ENCODE measurements at regions not wholly inside any gene's neighbourhood (a gene's known extent, or its start where the extent isn't known, plus 50 kb on each side); places are given as distances from the start of the nearest gene placed in this dataset.

GRCh38 chr16:74053312-74053711 lies 243.3 kb upstream of the PSMD7 start:
- Histone ChIP-seq H3K36me3 (replicated peaks; ENCODE audit: control insufficient read depth, insufficient read depth, low read length) (no peaks in the 10 kb centered on the region), H3K4me3 (ENCODE audit: insufficient read depth, low read depth, low read length) (no peak overlapping the region), H3K27me3 (ENCODE audit: control insufficient read depth, insufficient read depth, low read length) (no peaks in the 10 kb centered on the region)
- DNase-seq, result no peak

GRCh38 chr16:74052016-74052415 lies 244.6 kb upstream of the PSMD7 start:
- no peaks in the 10 kb centered on the region for H3K36me3 ChIP-seq (replicated peaks; ENCODE audit: control insufficient read depth, insufficient read depth, low read length)
- no peaks in the 10 kb centered on the region for H3K27me3 ChIP-seq (ENCODE audit: control insufficient read depth, insufficient read depth, low read length)
- no peak for DNase-seq
- H3K4me3 ChIP-seq (ENCODE audit: insufficient read depth, low read depth, low read length), result no peak overlapping the region

- Histone ChIP-seq H3K36me3 (replicated peaks; ENCODE audit: control insufficient read depth, insufficient read depth, low read length) (no peaks in the 10 kb centered on the region), H3K27me3 (ENCODE audit: control insufficient read depth, insufficient read depth, low read length) (no peaks in the 10 kb centered on the region), H3K4me3 (ENCODE audit: insufficient read depth, low read depth, low read length) (no peak overlapping the region)
- DNase-seq, result no peak
Observed at GRCh38 chr16:74049027-74049426, 247.6 kb upstream of the PSMD7 start.

- H3K36me3 ChIP-seq (replicated peaks; ENCODE audit: control insufficient read depth, insufficient read depth, low read length), result no peaks in the 10 kb centered on the region
- no peak for DNase-seq
- H3K27me3 ChIP-seq (ENCODE audit: control insufficient read depth, insufficient read depth, low read length), result no peaks in the 10 kb centered on the region
- H3K4me3 ChIP-seq (ENCODE audit: insufficient read depth, low read depth, low read length), result no peak overlapping the region
Observed at GRCh38 chr16:74046524-74046923, 250.1 kb upstream of the PSMD7 start.

GRCh38 chr16:74045513-74045912 lies 251.1 kb upstream of the PSMD7 start:
- Histone ChIP-seq H3K27me3 (ENCODE audit: control insufficient read depth, insufficient read depth, low read length) (no peaks in the 10 kb centered on the region), H3K4me3 (ENCODE audit: insufficient read depth, low read depth, low read length) (no peak overlapping the region), H3K36me3 (replicated peaks; ENCODE audit: control insufficient read depth, insufficient read depth, low read length) (no peaks in the 10 kb centered on the region)
- no peak for DNase-seq

- Histone ChIP-seq H3K27me3 (ENCODE audit: control insufficient read depth, insufficient read depth, low read length) (no peaks in the 10 kb centered on the region), H3K36me3 (replicated peaks; ENCODE audit: control insufficient read depth, insufficient read depth, low read length) (no peaks in the 10 kb centered on the region), H3K4me3 (ENCODE audit: insufficient read depth, low read depth, low read length) (no peak overlapping the region)
- DNase-seq, result peak; percentile 33
Observed at GRCh38 chr16:74035816-74036215, 260.8 kb upstream of the PSMD7 start.

- Histone ChIP-seq H3K4me3 (ENCODE audit: insufficient read depth, low read depth, low read length) (no peak overlapping the region), H3K36me3 (replicated peaks; ENCODE audit: control insufficient read depth, insufficient read depth, low read length) (no peaks in the 10 kb centered on the region), H3K27me3 (ENCODE audit: control insufficient read depth, insufficient read depth, low read length) (no peaks in the 10 kb centered on the region)
- DNase-seq, result peak; percentile 32
Observed at GRCh38 chr16:74034862-74035261, 261.8 kb upstream of the PSMD7 start.

GRCh38 chr16:74034200-74034599 lies 262.4 kb upstream of the PSMD7 start:
- H3K4me3 ChIP-seq (ENCODE audit: insufficient read depth, low read depth, low read length), result no peak overlapping the region
- no peaks in the 10 kb centered on the region for H3K27me3 ChIP-seq (ENCODE audit: control insufficient read depth, insufficient read depth, low read length)
- H3K36me3 ChIP-seq (replicated peaks; ENCODE audit: control insufficient read depth, insufficient read depth, low read length), result no peaks in the 10 kb centered on the region
- no peak for DNase-seq

GRCh38 chr16:74033441-74033995 lies 263.1 kb upstream of the PSMD7 start:
- Histone ChIP-seq H3K36me3 (replicated peaks; ENCODE audit: control insufficient read depth, insufficient read depth, low read length) (no peaks in the 10 kb centered on the region), H3K4me3 (ENCODE audit: insufficient read depth, low read depth, low read length) (no peak overlapping the region), H3K27me3 (ENCODE audit: control insufficient read depth, insufficient read depth, low read length) (no peaks in the 10 kb centered on the region)
- DNase-seq, result no peak

- DNase-seq, result no peak
- Histone ChIP-seq H3K36me3 (replicated peaks; ENCODE audit: control insufficient read depth, insufficient read depth, low read length) (no peaks in the 10 kb centered on the region), H3K27me3 (ENCODE audit: control insufficient read depth, insufficient read depth, low read length) (no peaks in the 10 kb centered on the region), H3K4me3 (ENCODE audit: insufficient read depth, low read depth, low read length) (no peak overlapping the region)
Observed at GRCh38 chr16:74031551-74031950, 265.1 kb upstream of the PSMD7 start.

- DNase-seq, result no peak
- no peak overlapping the region for H3K4me3 ChIP-seq (ENCODE audit: insufficient read depth, low read depth, low read length)
- H3K36me3 ChIP-seq (replicated peaks; ENCODE audit: control insufficient read depth, insufficient read depth, low read length), result no peaks in the 10 kb centered on the region
- no peaks in the 10 kb centered on the region for H3K27me3 ChIP-seq (ENCODE audit: control insufficient read depth, insufficient read depth, low read length)
Observed at GRCh38 chr16:74030000-74030706, 266.5 kb upstream of the PSMD7 start.

GRCh38 chr16:74029115-74029792 lies 267.4 kb upstream of the PSMD7 start:
- DNase-seq, result no peak
- Histone ChIP-seq H3K27me3 (ENCODE audit: control insufficient read depth, insufficient read depth, low read length) (no peaks in the 10 kb centered on the region), H3K36me3 (replicated peaks; ENCODE audit: control insufficient read depth, insufficient read depth, low read length) (no peaks in the 10 kb centered on the region), H3K4me3 (ENCODE audit: insufficient read depth, low read depth, low read length) (no peak overlapping the region)

- peak; percentile 65 for DNase-seq
- H3K4me3 ChIP-seq (ENCODE audit: insufficient read depth, low read depth, low read length), result no peak overlapping the region
- H3K27me3 ChIP-seq (ENCODE audit: control insufficient read depth, insufficient read depth, low read length), result no peaks in the 10 kb centered on the region
- H3K36me3 ChIP-seq (replicated peaks; ENCODE audit: control insufficient read depth, insufficient read depth, low read length), result no peaks in the 10 kb centered on the region
Observed at GRCh38 chr16:74026373-74027281, 270.0 kb upstream of the PSMD7 start.

- DNase-seq, result no peak
- H3K4me3 ChIP-seq (ENCODE audit: insufficient read depth, low read depth, low read length), result no peak overlapping the region
- no peaks in the 10 kb centered on the region for H3K36me3 ChIP-seq (replicated peaks; ENCODE audit: control insufficient read depth, insufficient read depth, low read length)
- no peaks in the 10 kb centered on the region for H3K27me3 ChIP-seq (ENCODE audit: control insufficient read depth, insufficient read depth, low read length)
Observed at GRCh38 chr16:74024953-74025352, 271.7 kb upstream of the PSMD7 start.

All from H7 (cell line).